DOHH2 (cell line): ENCODE measurements at regions not wholly inside any gene's neighbourhood (a gene's known extent, or its start where the extent isn't known, plus 50 kb on each side); places are given as distances from the start of the nearest gene placed in this dataset.

Experiments used
- CTCF ChIP-seq: fragments of 200-600 bp; sonication (generic); IDR thresholded peaks from one replicate; pipeline ENCODE4 v1.5.1; 2014; ENCODE audit warnings: antibody characterized with exemption, mild to moderate bottlenecking, low read depth, low read length; ENCODE audit not compliant: poor library complexity, severe bottlenecking
- EZH2phosphoT487 ChIP-seq: fragments of 200-600 bp; sonication (generic); IDR thresholded peaks from 2 replicates; pipeline ENCODE4 v1.6.1; 2017; ENCODE audit warnings: borderline replicate concordance, mild to moderate bottlenecking, antibody characterized with exemption, low read length, moderate library complexity, mixed read lengths

- TF ChIP-seq CTCF (no peak), EZH2phosphoT487 (no peak)
Observed at GRCh38 chr14:71469643-71470335, 462.4 kb upstream of the RGS6 start.
